GM23338 (cell line): ENCODE measurements at regions not wholly inside any gene's neighbourhood (a gene's known extent, or its start where the extent isn't known, plus 50 kb on each side); places are given as distances from the start of the nearest gene placed in this dataset.

ENCODE experiments used
- ATAC-seq: fragments of 200-7000 bp; cut with Tn5 transposase; 3 replicates; pipeline ENCODE4 v1.9.1; 2020
- DNase-seq: peaks from one replicate; pipeline ENCODE4 v3.0.0-alpha.2; 2015; ENCODE audit warnings: low spot score
- H2AFZ ChIP-seq: fragments of 200-600 bp; sonication (generic); 2 replicates; pipeline ENCODE4 v1.8.0; 2016; ENCODE audit warnings: antibody characterized with exemption, mild to moderate bottlenecking, moderate library complexity
- H3F3A ChIP-seq: fragments of 200-600 bp; sonication (generic); replicated peaks from 2 replicates; pipeline ENCODE4 v1.8.0; 2017; ENCODE audit warnings: antibody characterized with exemption, mixed run types, low read depth
- H3K27ac ChIP-seq: fragments of 200-600 bp; sonication (generic); 2 replicates; pipeline ENCODE4 v1.6.1; 2016; ENCODE audit warnings: low read depth
- H3K27me3 ChIP-seq: fragments of 200-600 bp; sonication (generic); 2 replicates; pipeline ENCODE4 v1.8.0; 2016; ENCODE audit warnings: mild to moderate bottlenecking, mixed run types, moderate library complexity; ENCODE audit not compliant: insufficient read depth
- H3K36me3 ChIP-seq: fragments of 200-600 bp; sonication (generic); 2 replicates; pipeline ENCODE4 v1.8.0; 2016; ENCODE audit warnings: mild to moderate bottlenecking; ENCODE audit not compliant: insufficient read depth
- H3K4me1 ChIP-seq: fragments of 200-600 bp; sonication (generic); 2 replicates; pipeline ENCODE4 v1.8.0; 2016; ENCODE audit warnings: mild to moderate bottlenecking, moderate library complexity; ENCODE audit not compliant: insufficient read depth
- H3K4me2 ChIP-seq: fragments of 200-600 bp; sonication (generic); 2 replicates; pipeline ENCODE4 v1.7.1; 2017; ENCODE audit warnings: mixed run types
- H3K4me3 ChIP-seq: fragments of 200-600 bp; sonication (generic); 2 replicates; pipeline ENCODE4 v1.6.1; 2016; ENCODE audit warnings: mixed run types
- H3K79me2 ChIP-seq: fragments of 200-600 bp; sonication (generic); replicated peaks from 2 replicates; pipeline ENCODE4 v1.8.0; 2017; ENCODE audit warnings: mild to moderate bottlenecking; ENCODE audit not compliant: insufficient read depth
- H3K9me2 ChIP-seq: fragments of 200-600 bp; sonication (generic); 2 replicates; pipeline ENCODE4 v1.8.0; 2017; ENCODE audit not compliant: insufficient read depth
- H4K20me1 ChIP-seq: fragments of 200-600 bp; sonication (generic); replicated peaks from 2 replicates; pipeline ENCODE4 v1.8.0; 2017; ENCODE audit warnings: mild to moderate bottlenecking; ENCODE audit not compliant: insufficient read depth
- H3K27ac Mint-ChIP-seq: 2 replicates; pipeline ENCODE4 v1.8.0; 2020; ENCODE audit warnings: inconsistent platforms, mild to moderate bottlenecking, moderate library complexity, mixed read lengths
- H3K27me3 Mint-ChIP-seq: 3 replicates; pipeline ENCODE4 v1.8.0; 2022; ENCODE audit warnings: low read depth, mild to moderate bottlenecking, moderate library complexity, mixed read lengths, inconsistent platforms; ENCODE audit not compliant: insufficient read depth, poor library complexity
- H3K36me3 Mint-ChIP-seq: 3 replicates; pipeline ENCODE4 v1.8.0; 2021; ENCODE audit warnings: low read depth, mild to moderate bottlenecking, inconsistent platforms, moderate library complexity, mixed read lengths
- H3K4me1 Mint-ChIP-seq: 3 replicates; pipeline ENCODE4 v1.8.0; 2020; ENCODE audit warnings: mild to moderate bottlenecking, inconsistent platforms, mixed read lengths
- H3K4me3 Mint-ChIP-seq: 3 replicates; pipeline ENCODE4 v1.8.0; 2021; ENCODE audit warnings: moderate library complexity, mild to moderate bottlenecking, inconsistent platforms, mixed read lengths
- H3K9me3 Mint-ChIP-seq: 3 replicates; pipeline ENCODE4 v1.8.0; 2020; ENCODE audit warnings: moderate library complexity, mild to moderate bottlenecking, inconsistent platforms, mixed read lengths
- ETS1 ChIP-seq: IDR thresholded peaks from 2 replicates; pipeline ENCODE4 v1.6.1; 2016; ENCODE audit warnings: antibody characterized with exemption
- JUNB ChIP-seq: IDR thresholded peaks from one replicate; pipeline ENCODE4 v1.6.1; 2016; ENCODE audit warnings: antibody characterized with exemption; ENCODE audit not compliant: unreplicated experiment
- STAT1 ChIP-seq: IDR thresholded peaks from one replicate; pipeline ENCODE4 v1.6.1; 2016; ENCODE audit warnings: antibody characterized with exemption; ENCODE audit not compliant: unreplicated experiment
- ZNF331 ChIP-seq: fragments of 250-450 bp; sonication (Bioruptor Pico); IDR thresholded peaks from 2 replicates; pipeline ENCODE4 v1.5.0; 2020; ENCODE audit warnings: low read depth, mild to moderate bottlenecking, moderate library complexity
- TF ChIP-seq, protein P1 (sequence below), 2 experiments: fragments of 200-600 bp in 1 of 2; sonication (generic) in 1 of 2; conservative IDR thresholded peaks; 2 replicates each; pipeline versions ENCODE4 v1.5.1 to v1.6.1; 2016 to 2017; ENCODE audit warnings: antibody characterized with exemption in 2 of 2, low read depth in 2 of 2, mild to moderate bottlenecking in 2 of 2, moderate library complexity in 1 of 2
- TF ChIP-seq, protein P2 (sequence below): IDR thresholded peaks from one replicate; pipeline ENCODE4 v1.6.1; 2018; ENCODE audit warnings: antibody characterized with exemption; ENCODE audit not compliant: unreplicated experiment

- H3K4me1 ChIP-seq: no peaks in the 10 kb centered on the region
- ATAC-seq: no peak
These were observed 1071.3 kb downstream of the NXPH1 start for GRCh38 chr7:9504678-9505077.

More at GRCh38 chr7:9504678-9505077, 1071.3 kb downstream of the NXPH1 start:
- H4K20me1 ChIP-seq: no peaks in the 10 kb centered on the region
- no peaks in the 10 kb centered on the region for H3F3A ChIP-seq
- H3K36me3 ChIP-seq: no peaks in the 10 kb centered on the region
- no peaks in the 10 kb centered on the region for H3K79me2 ChIP-seq
- no peak overlapping the region for H2AFZ ChIP-seq
- no peak overlapping the region for H3K4me3 ChIP-seq
- no peaks in the 10 kb centered on the region for H3K9me2 ChIP-seq
- H3K36me3 Mint-ChIP-seq: no peaks in the 10 kb centered on the region
- H3K4me2 ChIP-seq: no peak overlapping the region
- H3K4me1 Mint-ChIP-seq: no peaks in the 10 kb centered on the region; the same call in 2 of the 3 replicates
- no peak overlapping the region for H3K27ac ChIP-seq
- H3K27me3 Mint-ChIP-seq: no peaks in the 10 kb centered on the region
- TF ChIP-seq STAT1 (no peak), ETS1 (no peak), ZNF331 (CRISPR knock-in tag) (no peak), JUNB (no peak)
- TF ChIP-seq, protein P1, sequence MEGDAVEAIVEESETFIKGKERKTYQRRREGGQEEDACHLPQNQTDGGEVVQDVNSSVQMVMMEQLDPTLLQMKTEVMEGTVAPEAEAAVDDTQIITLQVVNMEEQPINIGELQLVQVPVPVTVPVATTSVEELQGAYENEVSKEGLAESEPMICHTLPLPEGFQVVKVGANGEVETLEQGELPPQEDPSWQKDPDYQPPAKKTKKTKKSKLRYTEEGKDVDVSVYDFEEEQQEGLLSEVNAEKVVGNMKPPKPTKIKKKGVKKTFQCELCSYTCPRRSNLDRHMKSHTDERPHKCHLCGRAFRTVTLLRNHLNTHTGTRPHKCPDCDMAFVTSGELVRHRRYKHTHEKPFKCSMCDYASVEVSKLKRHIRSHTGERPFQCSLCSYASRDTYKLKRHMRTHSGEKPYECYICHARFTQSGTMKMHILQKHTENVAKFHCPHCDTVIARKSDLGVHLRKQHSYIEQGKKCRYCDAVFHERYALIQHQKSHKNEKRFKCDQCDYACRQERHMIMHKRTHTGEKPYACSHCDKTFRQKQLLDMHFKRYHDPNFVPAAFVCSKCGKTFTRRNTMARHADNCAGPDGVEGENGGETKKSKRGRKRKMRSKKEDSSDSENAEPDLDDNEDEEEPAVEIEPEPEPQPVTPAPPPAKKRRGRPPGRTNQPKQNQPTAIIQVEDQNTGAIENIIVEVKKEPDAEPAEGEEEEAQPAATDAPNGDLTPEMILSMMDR (conservative IDR thresholded peaks at IDR 0.05; ENCODE audit: low read depth in 2 of 2): no peak
- TF ChIP-seq, protein P2, sequence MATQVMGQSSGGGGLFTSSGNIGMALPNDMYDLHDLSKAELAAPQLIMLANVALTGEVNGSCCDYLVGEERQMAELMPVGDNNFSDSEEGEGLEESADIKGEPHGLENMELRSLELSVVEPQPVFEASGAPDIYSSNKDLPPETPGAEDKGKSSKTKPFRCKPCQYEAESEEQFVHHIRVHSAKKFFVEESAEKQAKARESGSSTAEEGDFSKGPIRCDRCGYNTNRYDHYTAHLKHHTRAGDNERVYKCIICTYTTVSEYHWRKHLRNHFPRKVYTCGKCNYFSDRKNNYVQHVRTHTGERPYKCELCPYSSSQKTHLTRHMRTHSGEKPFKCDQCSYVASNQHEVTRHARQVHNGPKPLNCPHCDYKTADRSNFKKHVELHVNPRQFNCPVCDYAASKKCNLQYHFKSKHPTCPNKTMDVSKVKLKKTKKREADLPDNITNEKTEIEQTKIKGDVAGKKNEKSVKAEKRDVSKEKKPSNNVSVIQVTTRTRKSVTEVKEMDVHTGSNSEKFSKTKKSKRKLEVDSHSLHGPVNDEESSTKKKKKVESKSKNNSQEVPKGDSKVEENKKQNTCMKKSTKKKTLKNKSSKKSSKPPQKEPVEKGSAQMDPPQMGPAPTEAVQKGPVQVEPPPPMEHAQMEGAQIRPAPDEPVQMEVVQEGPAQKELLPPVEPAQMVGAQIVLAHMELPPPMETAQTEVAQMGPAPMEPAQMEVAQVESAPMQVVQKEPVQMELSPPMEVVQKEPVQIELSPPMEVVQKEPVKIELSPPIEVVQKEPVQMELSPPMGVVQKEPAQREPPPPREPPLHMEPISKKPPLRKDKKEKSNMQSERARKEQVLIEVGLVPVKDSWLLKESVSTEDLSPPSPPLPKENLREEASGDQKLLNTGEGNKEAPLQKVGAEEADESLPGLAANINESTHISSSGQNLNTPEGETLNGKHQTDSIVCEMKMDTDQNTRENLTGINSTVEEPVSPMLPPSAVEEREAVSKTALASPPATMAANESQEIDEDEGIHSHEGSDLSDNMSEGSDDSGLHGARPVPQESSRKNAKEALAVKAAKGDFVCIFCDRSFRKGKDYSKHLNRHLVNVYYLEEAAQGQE: no peak
- no peaks in the 10 kb centered on the region for H3K27me3 ChIP-seq
- no peaks in the 10 kb centered on the region for H3K9me3 Mint-ChIP-seq
- no peak for DNase-seq
- H3K27ac Mint-ChIP-seq: no peak overlapping the region
- no peak overlapping the region for H3K4me3 Mint-ChIP-seq
